BJ (cell line): ENCODE measurements at regions not wholly inside any gene's neighbourhood (a gene's known extent, or its start where the extent isn't known, plus 50 kb on each side); places are given as distances from the start of the nearest gene placed in this dataset.
"Not testable (repeated sequence)": the region's sequence is repeated elsewhere in the genome, so short reads cannot be mapped to it uniquely, and the experiment has no call there.

Source experiments
- CTCF ChIA-PET: fragments of 350-600 bp; formaldehyde crosslinking; extraction: SDS; loops from one replicate; lab custom pipeline; 2021; ENCODE audit warnings: antibody characterized with exemption, inconsistent platforms; lab: Yijun Ruan, JAX
- POLR2A ChIA-PET: fragments of 300-600 bp; sonication (Branson Sonifier 250); formaldehyde crosslinking; extraction: SDS; loops from one replicate; lab custom pipeline; 2021; ENCODE audit warnings: antibody characterized with exemption; lab: Charles Lee
- DNase-seq: peaks from one replicate; pipeline ENCODE4 v3.0.0-alpha.2; 2011; ENCODE audit warnings: low read depth
- H3K27me3 ChIP-seq: 2 replicates; pipeline ENCODE4 v1.6.0; 2011; ENCODE audit warnings: low read length; ENCODE audit not compliant: control insufficient read depth, insufficient read depth
- H3K36me3 ChIP-seq: 2 replicates; pipeline ENCODE4 v1.5.1; 2011; ENCODE audit warnings: low read length; ENCODE audit not compliant: control insufficient read depth, insufficient read depth
- H3K4me3 ChIP-seq: 2 replicates; pipeline ENCODE4 v1.5.1; 2011; ENCODE audit warnings: low read depth, mild to moderate bottlenecking, control low read depth, low read length
- CTCF ChIP-seq: IDR thresholded peaks from 2 replicates; pipeline ENCODE4 v1.5.1; 2011; ENCODE audit warnings: low read depth, mild to moderate bottlenecking, control low read depth, inconsistent platforms, low read length, moderate library complexity; ENCODE audit not compliant: insufficient read depth

- no peak for DNase-seq
- ChIA-PET CTCF (no interaction called here), POLR2A (no interaction called here)
- Histone ChIP-seq H3K27me3 (no peaks in the 10 kb centered on the region), H3K4me3 (no peak overlapping the region), H3K36me3 (no peaks in the 10 kb centered on the region)
- TF ChIP-seq CTCF = no peak
Observed at GRCh38 chr5:125685771-125686170, 737.4 kb upstream of the GRAMD2B start.

- H3K27me3 ChIP-seq, POLR2A ChIA-PET, CTCF ChIA-PET, H3K36me3 ChIP-seq, DNase-seq, H3K4me3 ChIP-seq: not testable (repeated sequence)
Observed at GRCh38 chr5:125691738-125692530, 731.3 kb upstream of the GRAMD2B start.

- DNase-seq = no peak
- H3K36me3 ChIP-seq = no peaks in the 10 kb centered on the region
- H3K27me3 ChIP-seq = no peaks in the 10 kb centered on the region
- ChIA-PET CTCF (interaction anchor here (0.6 to 1.5 kb wide), 3 partner anchors 14 to 112 kb away, joined by 3 to 8 read pairs (median 8); no protein-coding TSS in a partner anchor), POLR2A (no interaction called here)
- H3K4me3 ChIP-seq = no peak overlapping the region
- TF ChIP-seq CTCF = no peak
Observed at GRCh38 chr5:125695996-125696655, 727.1 kb upstream of the GRAMD2B start.

- peak; percentile 83 for DNase-seq
- CTCF ChIA-PET = interaction anchor here (0.6 to 1.3 kb wide), 2 partner anchors 17 to 113 kb away, joined by 3 to 8 read pairs; no protein-coding TSS in a partner anchor
Observed at GRCh38 chr5:125696762-125697161, 726.4 kb upstream of the GRAMD2B start.

GRCh38 chr5:125698420-125698819, 724.8 kb upstream of the GRAMD2B start:
- Histone ChIP-seq H3K27me3 (no peaks in the 10 kb centered on the region), H3K36me3 (no peaks in the 10 kb centered on the region), H3K4me3 (no peak overlapping the region)
- CTCF ChIA-PET = interaction anchor here (0.7 kb wide), 1 partner anchor 24 kb away, joined by 3 read pairs; no protein-coding TSS in a partner anchor
- no peak for DNase-seq
- POLR2A ChIA-PET = no interaction called here
- TF ChIP-seq CTCF = no peak

More at GRCh38 chr5:125696762-125697161, 726.4 kb upstream of the GRAMD2B start:
- POLR2A ChIA-PET = no interaction called here
- Histone ChIP-seq H3K27me3 (no peaks in the 10 kb centered on the region), H3K4me3 (no peak overlapping the region), H3K36me3 (no peaks in the 10 kb centered on the region)
- TF ChIP-seq CTCF = no peak
